ENCODE measurements at regions not wholly inside any gene's neighbourhood (a gene's known extent, or its start where the extent isn't known, plus 50 kb on each side); places are given as distances from the start of the nearest gene placed in this dataset.

DNA sequence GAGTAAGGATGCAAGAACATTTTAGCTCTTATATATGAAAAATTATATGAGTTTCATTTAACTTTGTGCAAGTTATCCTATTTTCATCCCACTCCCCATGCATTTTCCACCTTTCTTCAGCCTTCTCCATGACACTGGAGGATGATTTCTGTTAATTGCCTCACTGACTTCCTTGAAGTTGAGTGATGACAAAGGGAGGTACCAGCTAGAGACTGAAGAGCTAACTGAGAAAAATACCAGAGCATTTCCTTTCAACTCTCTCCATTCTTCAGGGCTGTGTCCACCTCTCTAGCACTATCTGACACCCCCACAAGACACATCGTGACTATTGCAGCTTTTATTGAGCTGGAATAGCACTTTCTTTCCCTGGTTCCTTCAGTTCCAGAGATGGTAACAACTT is 711.6 kb upstream of the LRRC4C start:
- DNase-seq = no peak
- Histone ChIP-seq H3K27me3 (ENCODE audit: insufficient read depth, low read depth, severe bottlenecking) (peaks cover 10% of the 10 kb centered on the region), H3K9me3 (ENCODE audit: severe bottlenecking) (no peaks in the 10 kb centered on the region), H3K27ac (no peak overlapping the region), H3K36me3 (no peaks in the 10 kb centered on the region), H3K4me3 (ENCODE audit: low read depth, low read length) (no peak overlapping the region)
- TF ChIP-seq, protein P1, sequence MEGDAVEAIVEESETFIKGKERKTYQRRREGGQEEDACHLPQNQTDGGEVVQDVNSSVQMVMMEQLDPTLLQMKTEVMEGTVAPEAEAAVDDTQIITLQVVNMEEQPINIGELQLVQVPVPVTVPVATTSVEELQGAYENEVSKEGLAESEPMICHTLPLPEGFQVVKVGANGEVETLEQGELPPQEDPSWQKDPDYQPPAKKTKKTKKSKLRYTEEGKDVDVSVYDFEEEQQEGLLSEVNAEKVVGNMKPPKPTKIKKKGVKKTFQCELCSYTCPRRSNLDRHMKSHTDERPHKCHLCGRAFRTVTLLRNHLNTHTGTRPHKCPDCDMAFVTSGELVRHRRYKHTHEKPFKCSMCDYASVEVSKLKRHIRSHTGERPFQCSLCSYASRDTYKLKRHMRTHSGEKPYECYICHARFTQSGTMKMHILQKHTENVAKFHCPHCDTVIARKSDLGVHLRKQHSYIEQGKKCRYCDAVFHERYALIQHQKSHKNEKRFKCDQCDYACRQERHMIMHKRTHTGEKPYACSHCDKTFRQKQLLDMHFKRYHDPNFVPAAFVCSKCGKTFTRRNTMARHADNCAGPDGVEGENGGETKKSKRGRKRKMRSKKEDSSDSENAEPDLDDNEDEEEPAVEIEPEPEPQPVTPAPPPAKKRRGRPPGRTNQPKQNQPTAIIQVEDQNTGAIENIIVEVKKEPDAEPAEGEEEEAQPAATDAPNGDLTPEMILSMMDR (IDR thresholded peaks at IDR 0.05; ENCODE audit: low read depth, low read length) = no peak

DNA sequence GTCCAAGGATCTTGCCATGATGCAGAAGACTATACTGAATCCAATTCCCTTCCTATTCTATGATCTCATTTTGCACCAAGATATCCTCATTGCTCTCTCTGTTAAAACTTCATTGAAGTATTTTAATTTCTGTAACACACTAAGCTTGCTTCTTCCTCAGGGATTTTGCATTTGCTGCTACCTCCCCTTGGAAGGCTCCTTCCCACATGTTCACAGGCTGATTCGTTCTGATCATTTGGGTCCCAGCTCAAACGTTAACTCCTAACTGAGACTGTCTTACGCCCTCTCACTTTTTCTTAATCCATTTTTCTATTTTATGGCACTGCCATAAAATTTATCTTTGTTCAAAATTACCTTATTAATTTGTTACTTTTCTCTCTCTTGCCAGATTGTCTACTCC is 713.0 kb upstream of the LRRC4C start:
- Histone ChIP-seq H3K27ac (no peak overlapping the region), H3K27me3 (ENCODE audit: insufficient read depth, low read depth, severe bottlenecking) (peaks cover 10% of the 10 kb centered on the region), H3K9me3 (ENCODE audit: severe bottlenecking) (no peaks in the 10 kb centered on the region), H3K4me3 (ENCODE audit: low read depth, low read length) (no peak overlapping the region), H3K36me3 (no peaks in the 10 kb centered on the region)
- TF ChIP-seq, protein P1 (IDR thresholded peaks at IDR 0.05; ENCODE audit: low read depth, low read length) = no peak
- DNase-seq = no peak

DNA sequence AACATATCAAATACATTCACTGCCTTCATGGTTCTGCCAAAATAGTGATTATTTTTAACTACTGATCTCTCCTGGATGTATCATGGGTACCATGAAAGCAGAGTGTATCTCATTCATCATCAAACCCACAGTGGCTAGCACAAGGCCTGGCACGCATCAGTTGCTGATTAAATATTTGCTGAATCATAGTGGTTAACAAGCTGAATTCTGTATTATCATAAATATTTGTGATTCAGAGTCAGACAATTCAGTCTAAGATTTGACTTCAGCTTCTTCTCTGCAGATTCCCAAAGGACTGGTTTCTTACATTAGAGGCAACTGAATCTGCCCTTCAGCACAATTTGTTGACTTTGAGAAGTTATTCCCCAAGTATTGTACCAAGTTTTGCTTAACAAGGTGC is 715.8 kb upstream of the LRRC4C start:
- Histone ChIP-seq H3K27ac (no peak overlapping the region), H3K9me3 (ENCODE audit: severe bottlenecking) (no peaks in the 10 kb centered on the region), H3K36me3 (no peaks in the 10 kb centered on the region), H3K27me3 (ENCODE audit: insufficient read depth, low read depth, severe bottlenecking) (peaks cover 10% of the 10 kb centered on the region), H3K4me3 (ENCODE audit: low read depth, low read length) (no peak overlapping the region)
- TF ChIP-seq, protein P1 (IDR thresholded peaks at IDR 0.05; ENCODE audit: low read depth, low read length) = no peak
- DNase-seq = no peak

DNA sequence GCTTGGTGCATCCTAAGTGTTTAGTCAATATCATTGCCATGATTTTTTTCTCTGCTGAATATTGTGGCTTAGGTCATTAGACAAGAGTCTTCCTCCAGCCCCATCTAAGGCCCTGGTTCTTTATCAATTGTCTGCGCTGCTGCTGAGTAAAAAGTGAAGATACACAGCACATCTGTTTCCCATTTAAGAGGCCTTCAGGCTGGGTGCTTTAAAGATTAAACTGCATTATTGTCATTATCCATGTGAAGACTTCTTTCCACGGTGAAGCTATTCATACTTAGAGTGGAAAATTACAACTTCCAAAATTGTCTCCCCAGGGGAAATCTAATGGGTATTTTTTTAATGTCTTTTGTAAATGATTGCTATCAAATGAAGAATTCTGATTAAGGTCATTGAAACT is 719.8 kb upstream of the LRRC4C start:
- Histone ChIP-seq H3K9me3 (ENCODE audit: severe bottlenecking) (no peaks in the 10 kb centered on the region), H3K36me3 (no peaks in the 10 kb centered on the region), H3K27me3 (ENCODE audit: insufficient read depth, low read depth, severe bottlenecking) (peaks cover 7% of the 10 kb centered on the region), H3K4me3 (ENCODE audit: low read depth, low read length) (no peak overlapping the region), H3K27ac (no peak overlapping the region)
- no peak for DNase-seq
- TF ChIP-seq, protein P1 (IDR thresholded peaks at IDR 0.05; ENCODE audit: low read depth, low read length) = no peak

DNA sequence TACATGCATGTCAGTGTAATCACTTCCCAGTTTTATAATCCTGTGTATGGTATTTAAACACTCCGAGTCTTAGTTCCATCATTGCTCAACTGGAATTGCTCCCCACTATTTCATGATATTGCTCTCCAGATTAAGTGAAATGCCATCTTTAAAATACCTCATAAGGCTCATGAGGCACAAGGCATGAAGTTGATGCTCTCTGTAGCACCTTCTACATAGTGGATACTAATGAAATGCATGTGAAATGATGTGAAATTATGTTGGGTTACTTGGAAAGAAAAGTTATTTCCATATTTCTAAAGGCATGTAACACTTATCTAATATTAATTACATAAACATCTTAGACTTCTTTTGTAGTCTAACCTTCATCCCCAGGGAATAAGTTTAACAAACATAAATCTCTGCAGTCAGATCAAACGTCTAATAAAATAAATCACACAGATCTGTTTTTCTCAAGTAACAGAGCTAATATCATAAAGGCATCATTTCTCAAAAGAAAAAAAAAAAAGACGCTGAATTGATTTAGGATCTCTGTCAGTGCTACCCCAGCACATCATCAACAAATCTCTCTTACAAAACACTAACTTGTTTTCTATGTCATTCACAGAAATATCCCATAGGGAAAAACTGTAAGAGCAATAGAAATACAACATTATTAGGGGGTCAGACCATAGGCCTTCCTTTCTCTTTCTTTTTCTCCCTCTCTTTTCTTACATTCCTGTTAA is 736.0 kb upstream of the LRRC4C start:
- Histone ChIP-seq H3K9me3 (ENCODE audit: severe bottlenecking) (no peaks in the 10 kb centered on the region), H3K27me3 (ENCODE audit: insufficient read depth, low read depth, severe bottlenecking) (peaks cover 11% of the 10 kb centered on the region), H3K36me3 (no peaks in the 10 kb centered on the region), H3K4me3 (ENCODE audit: low read depth, low read length) (no peak overlapping the region), H3K27ac (no peak overlapping the region)
- no peak for DNase-seq
- TF ChIP-seq, protein P1 (IDR thresholded peaks at IDR 0.05; ENCODE audit: low read depth, low read length) = no peak

DNA sequence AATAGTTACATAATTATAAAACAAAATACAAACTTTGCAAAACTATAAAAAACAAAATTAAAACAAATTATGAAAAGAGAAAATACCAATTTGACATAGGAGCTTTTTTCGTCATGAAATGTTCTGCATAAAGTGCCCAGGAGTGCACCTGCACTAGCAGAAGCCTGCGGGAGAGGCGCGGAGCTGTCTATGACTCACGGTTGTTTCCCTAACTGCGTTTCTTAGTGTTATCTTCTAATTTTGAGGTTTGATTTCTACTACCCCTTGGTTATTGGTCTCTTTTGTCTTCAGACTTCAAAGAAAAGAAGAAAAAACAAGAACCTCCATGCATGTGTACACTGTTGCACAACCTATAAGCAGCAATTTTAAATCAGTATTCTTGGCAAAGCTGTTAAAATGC is 740.9 kb upstream of the LRRC4C start:
- TF ChIP-seq, protein P1 (IDR thresholded peaks at IDR 0.05; ENCODE audit: low read depth, low read length) = no peak
- Histone ChIP-seq H3K4me3 (ENCODE audit: low read depth, low read length) (no peak overlapping the region), H3K36me3 (no peaks in the 10 kb centered on the region), H3K9me3 (ENCODE audit: severe bottlenecking) (no peaks in the 10 kb centered on the region), H3K27me3 (ENCODE audit: insufficient read depth, low read depth, severe bottlenecking) (no peaks in the 10 kb centered on the region), H3K27ac (no peak overlapping the region)
- DNase-seq = no peak
